ENCODE measurements at regions not wholly inside any gene's neighbourhood (a gene's known extent, or its start where the extent isn't known, plus 50 kb on each side); places are given as distances from the start of the nearest gene placed in this dataset.

DNA sequence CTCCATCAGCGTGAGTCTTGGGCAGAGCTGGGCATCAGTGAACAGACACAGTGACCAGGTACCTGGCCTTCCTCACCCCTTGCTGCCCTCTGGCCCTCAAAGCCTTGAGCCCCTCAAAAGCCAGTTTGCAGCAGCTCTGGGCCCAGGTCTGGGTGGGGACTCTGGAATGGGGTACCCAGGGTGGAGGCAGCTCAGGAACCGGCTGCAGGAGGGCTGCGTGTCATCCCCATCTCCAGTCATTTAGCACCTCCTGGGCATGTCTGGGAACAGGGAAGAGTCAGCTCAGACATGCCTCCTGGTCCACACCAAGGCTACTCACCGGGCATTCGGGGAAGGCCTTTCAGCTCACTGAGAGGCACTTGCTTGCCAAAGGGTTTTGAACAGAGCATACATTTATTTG, 503.3 kb downstream of the TCERG1L start:
- TF ChIP-seq, protein P1, sequence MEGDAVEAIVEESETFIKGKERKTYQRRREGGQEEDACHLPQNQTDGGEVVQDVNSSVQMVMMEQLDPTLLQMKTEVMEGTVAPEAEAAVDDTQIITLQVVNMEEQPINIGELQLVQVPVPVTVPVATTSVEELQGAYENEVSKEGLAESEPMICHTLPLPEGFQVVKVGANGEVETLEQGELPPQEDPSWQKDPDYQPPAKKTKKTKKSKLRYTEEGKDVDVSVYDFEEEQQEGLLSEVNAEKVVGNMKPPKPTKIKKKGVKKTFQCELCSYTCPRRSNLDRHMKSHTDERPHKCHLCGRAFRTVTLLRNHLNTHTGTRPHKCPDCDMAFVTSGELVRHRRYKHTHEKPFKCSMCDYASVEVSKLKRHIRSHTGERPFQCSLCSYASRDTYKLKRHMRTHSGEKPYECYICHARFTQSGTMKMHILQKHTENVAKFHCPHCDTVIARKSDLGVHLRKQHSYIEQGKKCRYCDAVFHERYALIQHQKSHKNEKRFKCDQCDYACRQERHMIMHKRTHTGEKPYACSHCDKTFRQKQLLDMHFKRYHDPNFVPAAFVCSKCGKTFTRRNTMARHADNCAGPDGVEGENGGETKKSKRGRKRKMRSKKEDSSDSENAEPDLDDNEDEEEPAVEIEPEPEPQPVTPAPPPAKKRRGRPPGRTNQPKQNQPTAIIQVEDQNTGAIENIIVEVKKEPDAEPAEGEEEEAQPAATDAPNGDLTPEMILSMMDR (IDR thresholded peaks at IDR 0.05) = no peak
- ATAC-seq (ENCODE audit: low FRiP score) = no peak
- no peak for DNase-seq (ENCODE audit: low spot score)

DNA sequence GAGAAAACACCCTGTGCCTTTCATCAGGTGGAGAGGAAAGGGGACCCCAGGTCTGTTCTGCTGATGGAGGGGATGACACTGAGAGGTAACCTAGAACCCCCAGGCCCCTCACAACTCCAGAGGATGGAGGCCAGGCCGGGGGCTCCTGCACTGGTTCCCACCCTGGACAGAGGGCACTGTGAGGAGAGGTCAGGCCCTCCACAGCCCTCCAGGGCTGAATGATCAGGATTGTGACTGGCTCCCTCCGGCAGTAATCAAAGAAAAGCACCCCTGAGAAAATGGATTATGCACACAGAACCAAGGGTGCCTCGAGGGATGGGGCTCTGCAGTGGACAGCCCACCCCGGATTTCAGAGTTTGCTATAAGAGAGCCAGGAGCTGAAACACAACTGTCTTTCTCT, 502.8 kb downstream of the TCERG1L start:
- TF ChIP-seq, protein P1 (IDR thresholded peaks at IDR 0.05) = no peak
- no peak for DNase-seq (ENCODE audit: low spot score)
- ATAC-seq (ENCODE audit: low FRiP score) = no peak

DNA sequence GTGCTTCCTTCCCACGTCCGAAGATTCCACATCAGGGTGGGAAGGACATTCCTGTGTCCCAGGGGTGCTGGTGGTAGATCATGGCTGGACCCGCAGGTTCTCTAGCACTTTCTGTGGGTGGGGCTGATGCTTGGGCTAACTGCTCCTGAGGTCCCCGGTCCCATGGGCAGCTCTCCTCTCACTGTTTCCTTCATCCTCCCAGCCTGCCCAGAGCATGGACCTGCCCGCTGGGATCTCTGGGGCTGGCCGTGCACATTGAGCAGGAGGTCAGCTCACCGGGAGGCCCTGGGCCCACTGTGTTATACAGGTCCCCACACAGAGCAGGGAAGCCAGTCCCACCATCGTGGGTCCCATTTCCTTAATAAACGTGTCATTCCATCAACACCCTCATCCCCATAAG, 502.3 kb downstream of the TCERG1L start:
- DNase-seq (ENCODE audit: low spot score) = no peak
- no peak for ATAC-seq (ENCODE audit: low FRiP score)
- TF ChIP-seq, protein P1 (IDR thresholded peaks at IDR 0.05) = no peak

DNA sequence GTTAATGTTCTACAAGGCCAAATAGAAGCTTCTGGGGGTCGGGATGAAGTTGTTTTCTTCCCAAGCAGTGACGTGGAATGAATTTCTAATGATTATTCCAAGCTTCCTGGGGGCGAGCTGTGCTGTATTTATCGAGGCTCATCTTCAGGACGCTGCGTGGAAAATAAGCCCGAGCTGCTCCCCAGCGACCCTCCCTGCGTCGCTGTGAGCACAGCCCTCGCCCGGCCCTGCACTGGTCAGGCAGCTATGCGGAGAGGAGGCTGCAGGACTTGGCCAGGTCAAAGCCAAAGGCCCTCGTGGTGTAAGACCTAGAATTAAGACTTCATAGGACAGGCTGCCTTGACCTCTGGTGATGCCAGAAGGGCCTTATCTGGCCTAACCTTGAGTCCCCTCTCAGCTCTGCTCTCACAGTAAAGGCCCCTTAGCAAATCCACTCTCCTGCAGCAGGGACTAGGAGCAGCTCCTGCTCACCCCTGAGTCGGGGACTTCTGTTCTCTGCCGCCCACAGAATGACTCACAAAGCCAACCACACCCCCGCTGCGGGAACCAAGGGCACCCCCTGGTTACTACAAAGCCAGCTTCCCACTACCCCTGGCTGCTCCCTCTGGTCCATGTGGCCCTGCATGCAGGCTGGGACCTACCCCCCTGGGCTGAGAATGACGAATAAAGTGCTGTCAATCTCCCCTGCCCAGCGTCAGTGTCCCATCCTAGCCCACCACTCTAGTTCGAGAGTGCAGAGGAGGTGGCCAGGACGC, 501.6 kb downstream of the TCERG1L start:
- no peak for DNase-seq (ENCODE audit: low spot score)
- no peak for ATAC-seq (ENCODE audit: low FRiP score)
- TF ChIP-seq, protein P1 (IDR thresholded peaks at IDR 0.05) = no peak

DNA sequence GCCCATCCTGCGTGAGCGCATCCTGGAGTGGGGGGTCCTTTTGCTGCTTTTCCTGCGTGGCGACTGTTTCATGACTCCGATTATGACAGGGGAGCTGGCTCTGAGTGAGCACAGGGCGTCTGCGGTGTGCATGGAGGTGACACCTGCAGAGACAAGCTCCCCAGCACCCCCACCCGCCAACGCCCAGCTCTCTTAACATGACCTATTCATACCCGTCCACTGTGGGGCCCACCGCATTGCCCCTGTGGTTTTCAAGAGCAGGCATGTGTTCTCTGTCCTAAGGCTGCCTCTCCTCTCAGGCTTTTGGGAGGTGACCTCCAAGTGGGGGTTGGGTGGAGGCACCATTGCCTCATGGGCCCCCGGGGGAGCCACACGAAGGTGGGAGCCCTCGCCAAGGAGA, 500.7 kb downstream of the TCERG1L start:
- no peak for ATAC-seq (ENCODE audit: low FRiP score)
- TF ChIP-seq, protein P1 (IDR thresholded peaks at IDR 0.05) = no peak
- no peak for DNase-seq (ENCODE audit: low spot score)

DNA sequence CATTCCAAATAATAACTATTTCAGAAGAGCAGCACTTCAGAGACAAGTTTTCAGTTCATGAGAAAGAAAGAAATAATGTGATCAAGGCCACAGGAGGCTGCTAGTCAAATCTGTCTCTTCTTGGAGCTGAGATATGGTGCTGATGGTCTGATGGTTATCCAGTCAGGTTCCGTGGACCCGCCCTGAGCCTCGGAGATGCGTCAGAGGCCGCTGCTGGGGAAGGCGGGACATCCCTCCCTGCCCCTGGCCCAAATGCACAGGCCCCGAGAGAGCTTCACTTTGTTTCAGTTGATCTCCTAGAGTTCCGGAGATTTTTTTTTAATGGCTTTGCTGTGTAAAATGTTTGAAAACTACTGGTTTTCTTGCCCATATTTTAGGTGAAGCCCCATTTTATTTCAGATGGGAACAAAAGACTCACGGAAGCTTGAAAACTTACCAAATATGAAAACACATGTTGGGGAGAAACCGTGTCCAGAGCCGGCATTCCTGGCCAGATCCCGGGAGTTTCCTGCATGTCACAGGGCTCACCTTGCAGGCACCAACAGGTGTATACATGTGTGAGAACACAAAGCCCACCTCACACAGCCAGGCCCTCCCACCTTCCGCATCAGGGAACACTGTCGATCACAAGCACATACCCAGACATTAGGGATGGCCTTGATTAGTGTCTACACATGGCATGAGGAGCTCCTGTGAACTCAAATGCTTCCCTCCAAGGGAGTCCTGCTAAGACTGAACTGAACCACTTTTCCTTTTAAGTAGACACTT, 499.0 kb downstream of the TCERG1L start:
- TF ChIP-seq, protein P1 (IDR thresholded peaks at IDR 0.05) = no peak
- no peak for DNase-seq (ENCODE audit: low spot score)
- no peak for ATAC-seq (ENCODE audit: low FRiP score)

DNA sequence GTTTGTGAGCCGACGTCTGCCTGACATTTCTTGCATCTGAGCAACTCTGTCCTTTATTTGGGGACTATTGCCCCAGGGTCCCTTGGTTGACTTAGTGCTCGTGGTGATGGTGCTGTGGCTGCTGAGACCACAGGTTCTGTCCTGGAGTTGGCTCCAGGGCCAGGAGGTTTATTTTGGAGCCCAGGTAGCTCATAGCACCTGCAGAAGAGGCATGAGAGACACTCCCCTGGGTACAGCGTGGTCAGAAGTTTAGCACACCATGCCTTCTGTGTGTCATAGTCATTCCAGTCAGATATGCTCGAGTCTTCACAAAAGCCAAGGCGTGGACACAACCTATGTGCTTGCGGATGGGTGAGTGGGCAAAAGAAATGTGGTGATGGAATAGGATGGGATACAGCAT, 496.9 kb downstream of the TCERG1L start:
- ATAC-seq (ENCODE audit: low FRiP score) (no peak), DNase-seq (ENCODE audit: low spot score) (no peak)
- TF ChIP-seq, protein P1 (IDR thresholded peaks at IDR 0.05) = no peak
